Activated naive CD4-positive, alpha-beta T cell treated with Interleukin-2 at 50 U/mL for 16 hours (primary cell): ENCODE measurements at regions not wholly inside any gene's neighbourhood (a gene's known extent, or its start where the extent isn't known, plus 50 kb on each side); places are given as distances from the start of the nearest gene placed in this dataset.
A peak's percentile ranks its signal among the peaks of the same experiment; 100 is the strongest.
"Not testable (repeated sequence)": the region's sequence is repeated elsewhere in the genome, so short reads cannot be mapped to it uniquely, and the experiment has no call there.

ENCODE experiments used
- DNase-seq: peaks from one replicate; pipeline ENCODE4 v3.0.0-alpha.2; 2020

DNA sequence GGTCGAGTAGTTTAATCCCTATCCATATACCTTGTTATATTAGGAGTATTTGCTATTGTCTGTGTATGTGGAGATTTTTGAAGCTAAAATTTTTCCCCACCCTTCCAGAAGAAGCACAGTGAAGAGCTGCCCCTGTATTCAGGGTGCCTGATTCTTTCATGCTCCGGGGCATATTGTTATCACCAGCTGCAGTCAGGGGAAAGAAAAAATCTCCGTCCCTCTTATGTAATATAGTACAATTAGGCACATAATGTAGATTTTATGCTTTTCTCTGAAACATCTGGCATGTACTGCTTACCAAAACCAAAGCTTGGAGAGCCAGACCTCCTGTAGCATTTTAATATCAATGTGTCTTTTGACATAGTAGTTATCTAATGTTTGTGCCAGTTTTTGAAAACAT, 214.9 kb upstream of the EDNRB start:
- no peak for DNase-seq

- no peak for DNase-seq
These were observed 213.2 kb upstream of the EDNRB start for GRCh38 chr13:78131811-78132210.

DNA sequence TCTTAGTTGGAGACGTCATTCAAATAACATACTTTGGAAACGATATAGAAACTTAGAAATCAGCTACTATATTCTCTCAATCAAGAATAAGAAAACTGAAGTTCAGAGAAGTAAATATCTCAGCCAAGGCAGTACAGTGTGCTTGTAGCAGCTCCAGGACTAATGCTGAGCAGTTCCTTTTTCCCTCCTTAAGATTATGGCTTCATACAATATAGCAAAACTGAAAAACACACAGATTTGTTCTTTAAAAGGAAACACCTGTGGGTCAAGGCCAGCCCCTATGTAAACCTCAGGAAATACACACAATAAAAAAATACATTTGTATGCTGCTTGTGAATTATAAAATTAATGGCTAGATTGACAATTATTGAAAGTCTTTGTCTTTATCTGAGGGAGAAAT, 212.7 kb upstream of the EDNRB start:
- no peak for DNase-seq

DNA sequence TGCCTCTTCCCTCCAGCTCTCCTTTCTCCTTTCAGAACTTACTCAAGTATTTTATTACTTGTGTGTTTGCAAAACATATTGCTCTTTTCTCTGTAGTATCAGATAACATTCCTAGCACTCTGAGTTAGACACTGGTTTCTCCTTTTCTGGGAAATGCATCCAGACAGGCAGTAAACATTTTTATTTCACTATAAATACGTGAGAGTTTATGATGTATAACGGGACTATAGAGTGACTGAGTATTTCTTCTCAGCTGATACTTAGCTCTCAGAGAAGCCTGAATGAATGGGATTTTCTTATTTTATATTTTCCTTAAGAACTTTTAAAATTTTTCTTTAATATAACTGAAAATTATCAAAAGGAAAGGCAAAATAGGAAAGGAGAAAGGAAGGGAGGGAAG, 211.2 kb upstream of the EDNRB start:
- DNase-seq = no peak

- DNase-seq = no peak
These were observed 210.7 kb upstream of the EDNRB start for GRCh38 chr13:78129359-78129758.

DNA sequence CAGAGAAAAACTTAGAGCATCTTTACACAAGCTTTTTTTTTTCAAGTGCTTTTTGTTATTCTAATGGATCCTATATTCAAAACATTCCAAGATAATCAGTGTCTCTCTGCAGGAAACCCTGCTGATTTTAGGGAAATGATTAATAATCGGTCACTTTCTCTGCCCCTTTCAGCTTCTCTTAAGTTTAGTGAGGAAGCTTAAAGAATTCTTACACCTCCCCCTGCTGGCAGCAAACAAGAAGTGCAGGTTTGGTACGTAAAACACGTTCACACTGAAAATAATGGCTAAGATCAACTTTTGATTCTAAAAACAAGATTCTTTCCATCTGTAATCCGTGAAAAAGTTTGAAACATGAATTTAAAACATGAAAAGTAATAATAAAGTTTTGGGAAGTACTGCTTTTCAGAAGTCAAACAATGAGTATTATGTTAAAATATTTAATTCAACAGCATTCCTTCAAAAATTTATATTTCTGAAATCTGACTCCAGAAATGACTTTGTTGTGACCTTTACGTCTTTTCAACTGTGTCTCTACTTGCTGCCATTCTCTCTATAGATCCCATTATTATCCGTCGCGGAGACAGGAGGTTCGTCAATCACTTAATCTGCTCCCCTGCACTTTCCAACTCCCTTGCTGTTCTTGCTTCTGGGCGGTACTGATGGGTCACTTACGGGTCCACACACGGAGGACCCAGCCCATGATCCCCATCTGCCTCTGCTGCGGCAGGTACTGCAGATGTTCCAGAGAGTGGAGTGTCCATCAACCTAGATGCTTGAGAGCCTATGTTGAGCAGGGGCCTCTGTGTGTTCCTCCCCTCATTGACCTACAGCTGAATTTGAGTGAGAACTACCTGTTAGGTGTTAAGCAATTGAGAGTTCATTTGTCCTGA, 203.1 kb upstream of the EDNRB start:
- peak; percentile 26 for DNase-seq

DNA sequence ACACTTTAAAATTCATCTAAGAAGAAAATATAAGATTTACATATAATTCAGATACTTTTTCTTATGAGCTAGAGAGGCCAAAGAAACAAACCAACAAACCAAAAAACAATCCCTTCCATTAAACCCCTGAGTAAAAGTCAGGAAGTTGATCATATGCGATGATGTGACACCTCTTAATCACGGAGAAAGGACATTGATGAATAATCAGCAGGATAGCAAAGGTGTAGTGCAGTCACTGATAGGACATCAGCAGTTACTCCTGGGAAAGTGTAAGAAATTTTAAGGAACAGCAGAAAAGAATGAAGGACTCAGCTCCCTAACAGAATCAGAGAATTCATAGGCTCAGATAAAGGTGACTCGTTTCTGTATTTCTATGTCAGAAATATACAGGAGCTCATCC, 202.4 kb upstream of the EDNRB start:
- DNase-seq = no peak

GRCh38 chr13:78120144-78120543, 201.5 kb upstream of the EDNRB start:
- DNase-seq = not testable (repeated sequence)

GRCh38 chr13:78117070-78117469, 198.4 kb upstream of the EDNRB start:
- not testable (repeated sequence) for DNase-seq

DNA sequence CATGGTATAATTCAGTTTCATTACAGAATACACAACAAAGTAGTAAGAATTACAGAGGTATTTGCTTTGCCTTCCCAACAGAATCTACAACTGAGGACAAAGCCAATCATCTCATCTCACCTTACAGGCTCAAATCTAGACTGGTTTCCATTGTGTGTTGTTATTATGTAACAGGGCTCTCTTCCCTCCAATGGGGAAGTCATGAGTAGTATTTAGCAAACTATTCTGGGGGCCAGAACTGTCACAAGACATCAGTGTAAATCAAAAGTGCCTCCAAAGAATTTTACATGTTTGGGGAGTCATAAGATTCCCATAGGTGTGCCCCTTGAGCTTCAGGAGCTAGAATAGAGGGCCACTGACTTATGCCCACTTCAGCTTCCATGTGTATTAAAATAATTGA, 187.0 kb upstream of the EDNRB start:
- DNase-seq = no peak

GRCh38 chr13:78103936-78104335, 185.3 kb upstream of the EDNRB start:
- no peak for DNase-seq

DNA sequence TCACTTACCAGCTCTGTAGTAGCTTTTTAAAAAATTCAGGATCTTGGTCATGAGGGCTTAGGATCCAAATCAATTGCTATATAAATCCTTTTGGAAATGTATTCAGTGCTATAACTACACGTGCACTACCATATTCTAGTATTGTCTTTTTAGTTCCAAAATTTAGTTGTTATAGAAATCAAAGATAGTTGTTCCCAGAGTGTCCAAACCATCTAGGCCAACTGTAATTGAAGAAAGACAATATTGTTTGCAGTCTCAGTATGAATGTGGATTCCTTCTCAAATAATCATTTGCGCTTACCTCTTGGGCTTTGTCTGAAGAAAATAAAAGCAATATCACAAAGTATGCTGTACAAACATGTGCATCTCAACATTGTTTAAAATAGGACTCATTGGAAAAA, 184.1 kb upstream of the EDNRB start:
- DNase-seq = no peak

DNA sequence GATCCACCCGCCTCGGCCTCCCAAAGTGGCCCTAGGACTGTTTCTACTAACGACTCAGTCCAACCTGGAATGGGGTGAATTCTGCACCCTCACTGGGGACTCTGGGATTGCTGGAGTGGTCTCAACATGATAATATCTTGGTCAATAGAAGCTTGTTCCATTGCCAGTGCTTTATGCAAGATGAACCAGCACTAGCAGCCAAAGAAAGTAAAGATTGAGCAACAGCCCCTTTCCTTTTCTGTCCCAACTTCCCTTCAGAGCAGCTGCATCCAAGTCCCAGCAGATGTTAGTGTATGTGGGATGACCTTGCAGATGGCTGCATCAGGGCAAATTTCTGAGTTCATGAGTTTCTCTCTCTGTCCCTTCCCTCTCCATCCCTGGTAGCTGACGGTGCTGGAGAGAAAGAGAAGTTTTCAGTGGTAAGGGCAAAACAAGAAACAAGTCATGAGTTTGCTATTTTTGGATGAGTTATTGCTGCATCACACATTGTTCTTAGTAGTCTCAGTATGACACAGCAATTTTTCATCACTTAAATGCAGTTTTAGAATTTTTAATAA, 183.6 kb upstream of the EDNRB start:
- DNase-seq = no peak

GRCh38 chr13:78100486-78100885, 181.9 kb upstream of the EDNRB start:
- no peak for DNase-seq

DNA sequence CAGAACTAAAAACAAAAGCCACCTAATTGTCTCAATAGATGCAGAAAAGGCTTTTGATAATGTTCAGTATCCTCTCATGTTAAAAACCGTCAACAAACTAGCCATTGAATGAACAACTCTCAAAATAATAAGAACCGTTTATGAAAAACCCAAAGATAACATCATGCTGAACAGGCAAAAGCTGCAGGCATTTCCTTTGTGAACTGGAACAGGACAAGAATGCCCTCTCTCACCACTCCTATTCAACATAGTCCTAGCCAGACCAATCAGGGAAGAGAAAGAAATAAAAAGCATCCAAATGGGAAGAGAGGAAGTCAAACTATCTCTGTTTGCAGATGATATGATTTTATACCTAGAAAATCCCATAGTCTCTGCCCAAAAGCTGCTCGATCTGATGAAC, 179.6 kb upstream of the EDNRB start:
- no peak for DNase-seq

DNA sequence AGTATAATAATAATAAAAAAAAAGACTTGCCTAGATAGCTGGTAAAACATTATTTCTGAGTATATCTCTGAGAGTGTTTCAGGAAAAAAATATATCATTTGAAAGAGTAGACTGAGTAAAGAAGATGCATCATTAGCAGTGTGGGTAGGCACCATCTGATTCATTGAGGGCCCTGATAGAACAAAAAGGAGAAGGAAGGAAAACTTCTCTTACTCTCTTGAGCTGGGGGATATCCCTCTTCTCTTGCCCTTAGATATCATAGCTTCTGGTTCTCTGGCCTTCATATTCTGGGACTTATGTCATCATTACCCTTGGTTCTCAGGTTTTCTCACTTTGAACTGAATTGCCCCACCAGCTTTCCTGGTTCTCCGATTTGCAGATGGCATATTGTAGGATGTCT, 177.6 kb upstream of the EDNRB start:
- DNase-seq = no peak

DNA sequence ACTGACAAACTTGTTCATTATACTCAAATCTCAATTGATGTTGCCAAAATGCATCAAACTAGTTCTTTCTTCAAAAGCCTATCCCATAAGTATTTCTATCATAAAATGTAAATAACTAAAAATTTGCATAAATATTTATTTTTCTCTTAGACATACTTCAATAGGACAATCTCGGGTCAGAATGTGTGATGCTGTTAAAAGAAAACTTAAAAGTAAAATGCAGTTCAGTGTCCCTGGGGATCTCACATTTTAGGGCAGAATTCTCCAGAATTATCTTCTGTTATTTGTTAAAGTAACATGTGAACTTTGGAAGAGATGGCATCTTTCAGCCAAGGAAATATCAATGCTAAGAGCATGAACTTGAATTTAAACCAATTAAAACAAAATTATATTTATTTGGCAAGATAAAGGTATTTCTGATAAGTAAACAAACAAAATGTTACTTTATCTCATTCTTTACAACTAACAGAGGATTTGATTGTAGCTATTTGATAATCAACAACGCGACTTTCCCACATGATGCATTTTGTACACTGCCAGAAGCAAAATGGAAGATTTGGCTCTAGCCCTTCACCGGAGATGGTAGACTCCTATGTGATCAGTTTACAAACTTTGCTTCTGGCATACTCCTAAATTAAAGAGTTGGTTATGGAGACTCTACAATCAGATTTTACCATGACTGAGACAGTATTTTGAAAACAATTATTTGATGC, 169.5 kb upstream of the EDNRB start:
- DNase-seq = no peak

- no peak for DNase-seq
These were observed 167.0 kb upstream of the EDNRB start for GRCh38 chr13:78085434-78086225.

GRCh38 chr13:78084401-78084800, 165.8 kb upstream of the EDNRB start:
- no peak for DNase-seq

GRCh38 chr13:78078168-78078567, 159.5 kb upstream of the EDNRB start:
- DNase-seq = no peak

DNA sequence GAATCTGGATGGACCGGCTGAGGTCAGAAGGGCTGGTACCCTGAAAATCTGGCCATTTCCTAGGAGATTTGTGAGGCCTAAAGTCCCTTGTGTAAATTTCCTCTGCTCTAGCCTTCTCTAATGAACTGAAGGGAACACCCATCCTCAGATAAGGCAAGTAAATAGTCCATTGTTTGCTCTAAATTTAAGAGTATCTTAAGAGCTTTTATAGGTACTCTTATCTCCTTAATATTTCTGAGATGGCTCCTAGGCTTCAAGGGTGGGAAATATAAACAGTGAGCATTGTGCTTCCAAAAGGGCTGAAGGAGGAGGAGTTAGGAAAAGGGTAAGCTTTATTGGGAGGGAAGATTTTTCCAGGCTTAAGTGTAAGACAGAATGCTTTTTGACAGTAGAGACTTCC, 148.7 kb upstream of the EDNRB start:
- DNase-seq = no peak

DNA sequence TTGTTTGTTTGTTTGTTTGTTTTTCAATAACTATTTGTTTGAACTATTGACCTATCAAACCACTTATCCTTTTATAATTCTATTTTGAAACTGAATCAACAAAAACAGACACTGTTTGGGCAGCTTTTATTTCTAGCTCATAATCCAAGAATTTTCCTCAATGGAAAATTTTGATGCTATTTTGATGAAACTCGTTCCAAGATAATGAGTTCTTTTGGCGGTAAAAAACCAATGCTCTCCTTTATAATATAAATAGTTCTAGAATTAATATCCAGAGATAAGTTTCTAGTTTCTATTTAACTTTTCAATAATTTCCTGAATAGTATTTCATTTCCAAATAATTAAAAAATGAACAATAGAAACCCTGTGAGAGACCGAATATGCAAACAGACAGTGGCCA, 146.5 kb upstream of the EDNRB start:
- DNase-seq = no peak

DNA sequence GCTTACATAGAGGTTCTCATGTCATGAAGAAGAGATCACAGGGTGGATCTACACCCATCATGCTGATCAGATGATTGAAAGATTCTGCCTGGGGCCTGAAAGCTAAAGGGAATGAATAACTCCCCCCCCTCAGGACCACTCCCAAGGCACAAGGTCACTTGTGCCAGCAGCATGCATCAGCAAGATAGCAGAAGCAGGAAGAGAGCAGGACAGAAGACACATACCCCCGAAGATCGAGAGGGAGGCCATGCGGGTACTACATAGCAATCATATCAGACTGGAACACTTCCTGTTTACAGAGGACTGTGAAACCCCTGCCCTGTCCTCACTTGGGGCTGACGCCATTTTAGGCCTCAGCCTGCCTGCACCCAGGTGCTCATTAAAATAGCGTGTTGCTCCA, 143.2 kb upstream of the EDNRB start:
- DNase-seq = no peak
